ENCODE measurements at regions not wholly inside any gene's neighbourhood (a gene's known extent, or its start where the extent isn't known, plus 50 kb on each side); places are given as distances from the start of the nearest gene placed in this dataset.

DNA sequence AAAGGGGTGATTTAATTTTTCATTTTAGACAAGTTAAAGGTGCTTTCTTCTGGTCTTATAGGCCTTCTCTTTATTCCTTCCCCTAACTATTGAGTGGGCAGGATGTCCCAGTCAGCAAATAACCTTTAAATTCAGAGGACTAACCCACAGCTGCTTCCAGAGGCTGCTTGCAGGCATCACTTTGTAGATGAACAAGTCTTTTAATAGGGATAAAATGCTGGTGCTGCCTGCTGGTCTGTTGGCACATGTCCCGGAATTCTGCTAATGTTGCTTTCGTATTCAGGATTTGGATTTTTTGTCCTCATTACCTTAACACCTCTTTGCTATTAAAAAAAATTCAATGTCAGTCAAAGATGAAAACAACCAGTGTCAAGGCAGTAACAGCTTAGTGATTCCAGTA, 132.7 kb upstream of the KL start:
- FAIRE-seq (no peak), DNase-seq (ENCODE audit: low spot score) (no peak), ATAC-seq (no peak)
- intact Hi-C loops (cut with micrococcal nuclease; ENCODE audit: unreplicated experiment): no loop called here
- H3K27ac ChIP-seq (ENCODE audit: extremely low read length, insufficient read depth, low read length): no peak overlapping the region
- no peaks in the 10 kb centered on the region for H3K4me1 ChIP-seq (ENCODE audit: insufficient read depth, low read length)
- in situ Hi-C loops (cut with HindIII; ENCODE audit: extremely low pct_ligation_motif_present, low pct_unique_long_range_greater_than_20kb): no loop called here
- 9% methylated on average over 2 of the region's 2 CpGs for WGBS (ENCODE audit: low lambda C conversion rate)
- ChIA-PET CTCF (ENCODE audit: low intra/inter-chr PET ratio, low total read pairs) (no interaction called here), POLR2A (no interaction called here)
- H3K27me3 ChIP-seq (ENCODE audit: control insufficient read depth in 1 of 2, insufficient read depth in 2 of 2, low read length in 2 of 2): peaks cover 0 to 3% of the 10 kb centered on the region in 2 experiments; a peak in 1 of 5 replicates
- H3K4me2 ChIP-seq (ENCODE audit: low read depth, low read length): no peak overlapping the region
- H3K4me3 ChIP-seq (replicated peaks in 1 of 3; ENCODE audit: insufficient read depth in 1 of 3, low read depth in 2 of 3, low read length in 3 of 3): no peak overlapping the region
- TF ChIP-seq MED13 (CRISPR knock-in tag; IDR thresholded peaks at IDR 0.05): no peak
- TF ChIP-seq ZNF10 (CRISPR knock-in tag; IDR thresholded peaks at IDR 0.05; ENCODE audit: borderline replicate concordance, low read depth): no peak
- no peak for TF ChIP-seq PCBP2 (optimal IDR thresholded peaks at IDR 0.05; ENCODE audit: low read depth, low read length, poor library complexity, severe bottlenecking)
- no peak for TF ChIP-seq ZNF234 (CRISPR knock-in tag; conservative IDR thresholded peaks at IDR 0.05)
- TF ChIP-seq ZNF563 (CRISPR knock-in tag; IDR thresholded peaks at IDR 0.05): no peak
- no peak for TF ChIP-seq ZFP82 (CRISPR knock-in tag; IDR thresholded peaks at IDR 0.05; ENCODE audit: borderline replicate concordance)
- no peak for TF ChIP-seq ZNF430 (CRISPR knock-in tag; IDR thresholded peaks at IDR 0.05)
- no peak for TF ChIP-seq SYNCRIP (IDR thresholded peaks at IDR 0.05; ENCODE audit: insufficient read depth, low read depth, low read length)
- no peak for TF ChIP-seq ZNF143 (CRISPR knock-in tag; IDR thresholded peaks at IDR 0.05)
- TF ChIP-seq RFXANK (CRISPR knock-in tag; IDR thresholded peaks at IDR 0.05): no peak
- no peak for TF ChIP-seq MIER3 (CRISPR knock-in tag; IDR thresholded peaks at IDR 0.05; ENCODE audit: borderline replicate concordance)
- TF ChIP-seq, protein P1, sequence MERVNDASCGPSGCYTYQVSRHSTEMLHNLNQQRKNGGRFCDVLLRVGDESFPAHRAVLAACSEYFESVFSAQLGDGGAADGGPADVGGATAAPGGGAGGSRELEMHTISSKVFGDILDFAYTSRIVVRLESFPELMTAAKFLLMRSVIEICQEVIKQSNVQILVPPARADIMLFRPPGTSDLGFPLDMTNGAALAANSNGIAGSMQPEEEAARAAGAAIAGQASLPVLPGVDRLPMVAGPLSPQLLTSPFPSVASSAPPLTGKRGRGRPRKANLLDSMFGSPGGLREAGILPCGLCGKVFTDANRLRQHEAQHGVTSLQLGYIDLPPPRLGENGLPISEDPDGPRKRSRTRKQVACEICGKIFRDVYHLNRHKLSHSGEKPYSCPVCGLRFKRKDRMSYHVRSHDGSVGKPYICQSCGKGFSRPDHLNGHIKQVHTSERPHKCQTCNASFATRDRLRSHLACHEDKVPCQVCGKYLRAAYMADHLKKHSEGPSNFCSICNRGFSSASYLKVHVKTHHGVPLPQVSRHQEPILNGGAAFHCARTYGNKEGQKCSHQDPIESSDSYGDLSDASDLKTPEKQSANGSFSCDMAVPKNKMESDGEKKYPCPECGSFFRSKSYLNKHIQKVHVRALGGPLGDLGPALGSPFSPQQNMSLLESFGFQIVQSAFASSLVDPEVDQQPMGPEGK (CRISPR knock-in tag; IDR thresholded peaks at IDR 0.05): no peak
- TF ChIP-seq ZNF672 (CRISPR knock-in tag; IDR thresholded peaks at IDR 0.05): no peak
- TF ChIP-seq, protein P2, sequence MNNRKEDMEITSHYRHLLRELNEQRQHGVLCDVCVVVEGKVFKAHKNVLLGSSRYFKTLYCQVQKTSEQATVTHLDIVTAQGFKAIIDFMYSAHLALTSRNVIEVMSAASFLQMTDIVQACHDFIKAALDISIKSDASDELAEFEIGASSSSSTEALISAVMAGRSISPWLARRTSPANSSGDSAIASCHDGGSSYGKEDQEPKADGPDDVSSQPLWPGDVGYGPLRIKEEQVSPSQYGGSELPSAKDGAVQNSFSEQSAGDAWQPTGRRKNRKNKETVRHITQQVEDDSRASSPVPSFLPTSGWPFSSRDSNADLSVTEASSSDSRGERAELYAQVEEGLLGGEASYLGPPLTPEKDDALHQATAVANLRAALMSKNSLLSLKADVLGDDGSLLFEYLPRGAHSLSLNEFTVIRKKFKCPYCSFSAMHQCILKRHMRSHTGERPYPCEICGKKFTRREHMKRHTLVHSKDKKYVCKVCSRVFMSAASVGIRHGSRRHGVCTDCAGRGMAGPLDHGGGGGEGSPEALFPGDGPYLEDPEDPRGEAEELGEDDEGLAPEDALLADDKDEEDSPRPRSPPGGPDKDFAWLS (CRISPR knock-in tag; IDR thresholded peaks at IDR 0.05; ENCODE audit: borderline replicate concordance): no peak
- no peak for TF ChIP-seq RXRA (CRISPR knock-in tag; IDR thresholded peaks at IDR 0.05)
- no peak for TF ChIP-seq RORA (CRISPR knock-in tag; IDR thresholded peaks at IDR 0.05)
- no peak for TF ChIP-seq ZNF33A (CRISPR knock-in tag; IDR thresholded peaks at IDR 0.05; ENCODE audit: borderline replicate concordance)
- no peaks in the 10 kb centered on the region for H4K20me1 ChIP-seq (ENCODE audit: insufficient read depth, low read length)
- no peaks in the 10 kb centered on the region for H3K79me2 ChIP-seq (ENCODE audit: insufficient read depth, low read length)
- no TSS peak for BruUV-seq (replicated peaks)
- H2AFZ ChIP-seq (ENCODE audit: low read length): no peak overlapping the region
- no peaks in the 10 kb centered on the region for H3K36me3 ChIP-seq (replicated peaks in 1 of 2; ENCODE audit: control insufficient read depth in 1 of 2, insufficient read depth in 2 of 2, low read length in 2 of 2)
- no peak overlapping the region for H3K9ac ChIP-seq (ENCODE audit: insufficient read depth, low read depth, low read length)
- peaks cover 7% of the 10 kb centered on the region for H3K9me3 ChIP-seq (ENCODE audit: low read length)

Measured in HepG2 (cell line).